ENCODE measurements at regions not wholly inside any gene's neighbourhood (a gene's known extent, or its start where the extent isn't known, plus 50 kb on each side); places are given as distances from the start of the nearest gene placed in this dataset.

GRCh38 chr1:220962031-220962751, 82.9 kb downstream of the HLX start:
- CTCF ChIA-PET = no interaction called here
- no peaks in the 10 kb centered on the region for H3K9me3 Mint-ChIP-seq (ENCODE audit: unreplicated experiment)
- POLR2A ChIA-PET = no interaction called here

DNA sequence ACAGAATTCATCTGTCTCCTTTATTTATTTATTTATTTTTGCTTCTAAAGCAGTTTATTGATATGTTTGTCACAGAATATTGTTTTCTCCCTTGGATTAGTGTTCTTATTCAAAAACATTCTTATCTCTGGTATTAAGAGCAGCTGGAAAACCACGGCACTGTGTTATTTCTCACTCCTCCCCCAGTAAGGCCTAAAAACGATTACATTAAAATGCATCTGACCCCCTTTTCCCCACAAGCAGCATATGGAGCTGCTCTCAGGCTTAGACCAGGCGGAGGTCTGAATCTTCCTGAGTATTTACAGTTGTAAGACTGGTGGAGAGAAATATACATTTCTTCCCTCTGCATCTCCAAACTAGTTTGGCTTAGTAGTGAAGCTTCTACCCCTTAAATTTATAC, 86.8 kb downstream of the HLX start:
- no peaks in the 10 kb centered on the region for H3K36me3 Mint-ChIP-seq (ENCODE audit: insufficient read depth, unreplicated experiment)
- no peaks in the 10 kb centered on the region for H3K4me1 Mint-ChIP-seq (ENCODE audit: low read depth, unreplicated experiment)
- H3K36me3 ChIP-seq (ENCODE audit: control insufficient read depth, insufficient read depth, low read length) = no peaks in the 10 kb centered on the region
- intact Hi-C loops (cut with micrococcal nuclease; ENCODE audit: unreplicated experiment) = no loop called here
- H3K27ac Mint-ChIP-seq (ENCODE audit: unreplicated experiment) = no peak overlapping the region
- H3K27me3 ChIP-seq (replicated peaks; ENCODE audit: control insufficient read depth, insufficient read depth, low read length) = no peaks in the 10 kb centered on the region
- no peaks in the 10 kb centered on the region for H3K4me1 ChIP-seq
- H3K27me3 Mint-ChIP-seq (ENCODE audit: insufficient read depth, unreplicated experiment) = peaks cover 3% of the 10 kb centered on the region
- H3K4me3 ChIP-seq (ENCODE audit: low read depth, low read length) = no peak overlapping the region
- no peak for TF ChIP-seq CTCF (IDR thresholded peaks at IDR 0.05; ENCODE audit: insufficient read depth in 1 of 2, low read depth in 1 of 2, low read length in 1 of 2, severe bottlenecking in 1 of 2, unreplicated experiment in 1 of 2)
- ChIA-PET POLR2A (no interaction called here), CTCF (no interaction called here)
- H3K9me3 Mint-ChIP-seq (ENCODE audit: unreplicated experiment) = peaks cover 4% of the 10 kb centered on the region
- H3K9me3 ChIP-seq = no peaks in the 10 kb centered on the region; the same call in 1 of the 2 replicates
- no peak for DNase-seq
- BruUV-seq (replicated peaks) = no TSS peak
- no peak overlapping the region for H3K4me3 Mint-ChIP-seq (ENCODE audit: unreplicated experiment)

More at GRCh38 chr1:220962031-220962751, 82.9 kb downstream of the HLX start:
- Mint-ChIP-seq H3K4me1 (ENCODE audit: low read depth, unreplicated experiment) (no peaks in the 10 kb centered on the region), H3K4me3 (ENCODE audit: unreplicated experiment) (no peak overlapping the region), H3K27ac (ENCODE audit: unreplicated experiment) (no peak overlapping the region), H3K27me3 (ENCODE audit: insufficient read depth, unreplicated experiment) (peaks cover 3% of the 10 kb centered on the region), H3K36me3 (ENCODE audit: insufficient read depth, unreplicated experiment) (no peaks in the 10 kb centered on the region)
- BruUV-seq (replicated peaks) = no TSS peak
- Histone ChIP-seq H3K4me3 (ENCODE audit: low read depth, low read length) (no peak overlapping the region), H3K36me3 (ENCODE audit: control insufficient read depth, insufficient read depth, low read length) (no peaks in the 10 kb centered on the region), H3K4me1 (no peaks in the 10 kb centered on the region), H3K27me3 (replicated peaks; ENCODE audit: control insufficient read depth, insufficient read depth, low read length) (no peaks in the 10 kb centered on the region), H3K9me3 (no peaks in the 10 kb centered on the region; the same call in 1 of the 2 replicates)
- DNase-seq = no peak
- intact Hi-C loops (cut with micrococcal nuclease; ENCODE audit: unreplicated experiment) = no loop called here
- no peak for TF ChIP-seq CTCF (IDR thresholded peaks at IDR 0.05; ENCODE audit: insufficient read depth in 1 of 2, low read depth in 1 of 2, low read length in 1 of 2, severe bottlenecking in 1 of 2, unreplicated experiment in 1 of 2)

GRCh38 chr1:220966473-220966872, 87.2 kb downstream of the HLX start:
- Histone ChIP-seq H3K9me3 (no peaks in the 10 kb centered on the region; the same call in 1 of the 2 replicates), H3K36me3 (ENCODE audit: control insufficient read depth, insufficient read depth, low read length) (no peaks in the 10 kb centered on the region), H3K4me3 (ENCODE audit: low read depth, low read length) (no peak overlapping the region), H3K4me1 (no peaks in the 10 kb centered on the region), H3K27me3 (replicated peaks; ENCODE audit: control insufficient read depth, insufficient read depth, low read length) (no peaks in the 10 kb centered on the region)
- H3K4me3 Mint-ChIP-seq (ENCODE audit: unreplicated experiment) = no peak overlapping the region
- H3K9me3 Mint-ChIP-seq (ENCODE audit: unreplicated experiment) = peaks cover 8% of the 10 kb centered on the region
- ChIA-PET CTCF (no interaction called here), POLR2A (no interaction called here)
- no peak for TF ChIP-seq CTCF (IDR thresholded peaks at IDR 0.05; ENCODE audit: insufficient read depth in 1 of 2, low read depth in 1 of 2, low read length in 1 of 2, severe bottlenecking in 1 of 2, unreplicated experiment in 1 of 2)
- BruUV-seq (replicated peaks) = no TSS peak
- no peaks in the 10 kb centered on the region for H3K36me3 Mint-ChIP-seq (ENCODE audit: insufficient read depth, unreplicated experiment)
- no peaks in the 10 kb centered on the region for H3K4me1 Mint-ChIP-seq (ENCODE audit: low read depth, unreplicated experiment)
- DNase-seq = no peak
- H3K27me3 Mint-ChIP-seq (ENCODE audit: insufficient read depth, unreplicated experiment) = peaks cover 3% of the 10 kb centered on the region
- no peak overlapping the region for H3K27ac Mint-ChIP-seq (ENCODE audit: unreplicated experiment)
- intact Hi-C loops (cut with micrococcal nuclease; ENCODE audit: unreplicated experiment) = no loop called here

Data from Caco-2 (cell line).